NCI-H524 (cell line): ENCODE measurements at regions not wholly inside any gene's neighbourhood (a gene's known extent, or its start where the extent isn't known, plus 50 kb on each side); places are given as distances from the start of the nearest gene placed in this dataset.
A peak's percentile ranks its signal among the peaks of the same experiment; 100 is the strongest.
"Not testable (repeated sequence)": the region's sequence is repeated elsewhere in the genome, so short reads cannot be mapped to it uniquely, and the experiment has no call there.

Experiments used
- DNase-seq, 2 experiments: peaks; one replicate each; lab custom pipeline; 2025; lab: John Stamatoyannopoulos, UW

DNA sequence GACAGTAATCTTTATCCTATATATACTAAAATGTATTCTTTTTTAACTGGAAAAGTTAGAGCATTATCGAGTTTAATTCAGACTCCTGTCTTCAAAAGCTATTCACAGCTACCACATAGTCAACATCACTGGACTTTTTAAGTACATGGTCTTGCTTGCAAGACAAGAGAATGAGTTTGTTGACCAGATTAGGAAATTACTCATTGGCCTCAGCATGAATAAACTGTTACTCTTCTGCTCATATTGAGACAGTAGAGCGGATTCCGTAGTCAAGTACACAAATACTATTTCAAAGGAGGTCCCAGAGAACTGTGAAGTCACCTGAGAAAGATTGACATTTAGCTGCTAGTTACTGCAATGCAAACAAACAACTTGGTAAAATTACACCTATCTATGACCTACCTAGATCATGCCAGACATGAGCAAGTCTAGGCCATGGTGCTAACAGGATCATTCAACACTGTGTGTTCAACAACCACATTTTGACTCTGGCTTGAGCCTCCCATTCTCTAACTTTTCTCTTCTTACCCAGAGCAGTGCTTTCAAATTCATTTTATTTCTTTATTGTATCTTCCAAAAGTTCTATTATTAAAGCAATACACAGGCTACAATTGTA, 280.9 kb downstream of the NEBL start:
- DNase-seq = no peak

DNA sequence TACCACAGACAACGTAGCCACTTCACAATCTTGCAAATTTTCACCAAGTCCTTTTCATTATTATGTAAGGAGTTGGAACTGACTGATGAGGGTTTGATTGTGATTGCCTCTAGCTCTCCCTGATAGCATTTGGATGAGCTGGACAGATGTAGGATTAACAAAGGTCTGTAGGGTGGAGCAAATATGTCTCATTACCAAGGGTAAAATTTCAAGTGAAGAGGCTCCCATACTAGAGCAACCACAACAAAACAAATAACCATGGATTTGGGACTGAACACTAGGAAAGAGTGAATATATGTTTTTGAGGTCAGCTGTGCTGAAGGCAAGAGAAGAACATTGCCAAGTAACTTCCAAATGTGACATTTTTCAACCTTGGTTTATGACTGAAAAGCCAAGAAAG, 281.7 kb downstream of the NEBL start:
- no peak for DNase-seq

- no peak for DNase-seq
Measured at GRCh38 chr10:20614911-20615310, 282.2 kb downstream of the NEBL start.

GRCh38 chr10:20608503-20608902, 288.6 kb downstream of the NEBL start:
- no peak for DNase-seq

GRCh38 chr10:20606985-20607384, 290.1 kb downstream of the NEBL start:
- no peak for DNase-seq

- no peak for DNase-seq
Measured at GRCh38 chr10:20601941-20602461, 295.1 kb downstream of the NEBL start.

DNA sequence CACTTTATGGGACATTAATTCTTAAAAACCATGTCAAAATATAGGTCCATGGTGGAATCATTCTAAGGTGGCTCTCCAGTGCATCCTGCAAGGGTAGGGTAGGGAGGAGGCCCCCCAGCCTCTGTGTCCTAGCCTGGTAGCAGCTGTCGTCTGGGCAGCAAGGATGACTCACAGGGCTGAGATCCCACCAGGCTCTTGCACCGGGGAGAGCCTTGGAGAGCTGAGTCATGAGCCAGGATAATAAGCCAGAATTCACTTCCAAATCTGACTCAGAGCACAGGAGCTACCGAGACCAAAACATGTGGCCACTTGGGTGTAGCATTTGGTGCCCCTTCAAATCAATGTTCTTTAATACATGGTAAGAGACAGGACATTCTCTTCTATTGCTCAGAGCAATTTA, 298.5 kb downstream of the NEBL start:
- peak in 1 of 2 experiments; percentile 7 for DNase-seq

DNA sequence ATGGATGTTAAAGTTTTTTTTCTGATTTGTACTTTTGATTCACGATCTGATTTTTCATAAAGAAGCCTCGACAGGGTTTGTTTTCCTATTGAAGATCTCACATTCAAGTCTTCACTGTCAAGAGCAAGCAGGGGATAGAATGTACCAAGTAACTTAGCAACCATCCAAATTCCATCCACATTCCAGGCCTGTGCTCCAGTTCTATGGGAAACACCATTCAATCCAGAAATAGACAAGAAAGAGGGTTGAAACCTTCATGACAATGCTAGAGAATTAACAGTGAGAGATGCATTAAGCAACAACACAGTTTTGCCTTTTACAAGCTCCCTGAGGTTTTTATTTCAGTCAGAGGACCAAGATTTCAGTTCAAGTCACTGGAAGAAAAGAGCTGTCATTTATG, 300.2 kb downstream of the NEBL start:
- no peak for DNase-seq

DNA sequence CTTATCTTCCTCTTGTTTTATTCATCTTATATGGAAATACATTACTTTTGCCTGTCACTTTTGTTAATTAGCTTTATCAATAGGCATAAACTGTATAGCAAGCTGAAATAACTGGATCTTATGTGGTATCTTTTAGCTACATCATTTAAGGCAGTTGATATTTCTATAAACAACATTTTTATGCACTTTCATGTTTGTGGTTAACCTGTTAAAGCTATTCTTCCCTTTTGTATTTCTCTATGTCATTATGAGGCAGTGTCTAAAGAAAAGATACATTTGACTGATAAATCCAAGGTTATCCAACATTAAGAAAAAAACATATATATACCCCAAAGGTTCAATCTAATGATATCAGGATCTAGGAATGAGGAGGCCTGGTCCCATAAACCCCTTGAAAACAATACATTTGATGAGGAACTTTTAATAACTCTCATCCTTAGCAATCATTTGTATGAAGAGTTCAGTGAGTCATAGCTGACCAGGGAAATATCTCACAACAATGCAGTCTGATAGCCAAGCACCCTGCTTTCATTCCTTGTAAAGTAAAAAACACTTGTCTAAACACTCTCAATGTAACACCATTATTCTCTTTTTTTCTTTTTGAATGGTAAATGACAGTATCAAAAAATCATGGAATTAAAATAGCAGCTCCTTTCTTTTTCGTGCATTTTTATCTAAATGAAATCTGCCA, 300.9 kb downstream of the NEBL start:
- DNase-seq = no peak

- DNase-seq = no peak
Measured at GRCh38 chr10:20593649-20594048, 303.5 kb downstream of the NEBL start.

DNA sequence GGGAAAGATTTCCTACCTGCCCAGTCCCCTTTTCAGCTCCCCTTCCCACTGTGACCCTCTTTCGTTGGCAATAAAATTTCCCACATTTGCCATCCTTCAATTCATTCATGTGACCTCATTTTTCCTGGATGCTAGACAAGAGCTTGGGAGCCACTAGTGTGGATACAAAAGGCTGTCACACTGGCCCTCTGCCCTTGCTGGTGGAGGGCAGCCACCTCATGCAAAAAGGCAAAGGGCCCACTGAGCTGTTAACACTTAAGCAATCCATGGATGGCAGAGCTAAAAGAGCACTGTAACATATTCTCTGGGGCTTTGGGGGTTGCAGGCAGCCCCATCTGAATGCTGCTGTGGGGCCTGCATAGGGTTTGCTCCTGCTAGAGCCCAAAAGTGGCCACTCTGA, 315.1 kb downstream of the NEBL start:
- no peak for DNase-seq

GRCh38 chr10:20573924-20574323, 323.2 kb downstream of the NEBL start:
- DNase-seq = no peak

GRCh38 chr10:20555990-20556389, 341.1 kb downstream of the NEBL start:
- DNase-seq = not testable (repeated sequence)

GRCh38 chr10:20552382-20552781, 344.7 kb downstream of the NEBL start:
- DNase-seq = no peak

DNA sequence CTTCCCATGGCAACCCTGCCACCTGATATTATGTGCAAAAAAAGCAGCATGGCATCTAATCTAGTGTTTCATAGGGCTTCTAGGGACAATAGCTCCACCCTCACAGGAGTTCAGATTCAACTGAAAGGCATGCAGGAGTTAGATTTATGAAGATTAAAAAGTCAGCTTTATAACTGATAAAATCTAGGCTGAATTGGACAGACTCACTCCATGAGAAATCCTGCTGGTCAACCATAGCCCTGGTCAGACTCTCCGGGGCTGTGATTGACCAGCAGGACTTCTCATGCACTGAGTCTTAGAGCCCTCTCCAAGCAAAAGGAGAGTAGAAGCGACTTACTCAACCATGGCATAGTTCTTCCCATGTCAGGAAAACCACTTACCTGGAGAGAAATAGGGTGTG, 345.4 kb downstream of the NEBL start:
- DNase-seq = no peak

- DNase-seq = no peak
Measured at GRCh38 chr10:20535897-20536881, 360.9 kb downstream of the NEBL start.

GRCh38 chr10:20531241-20531883, 365.7 kb downstream of the NEBL start:
- DNase-seq = not testable (repeated sequence)

GRCh38 chr10:20521186-20521585, 375.9 kb downstream of the NEBL start:
- no peak for DNase-seq

DNA sequence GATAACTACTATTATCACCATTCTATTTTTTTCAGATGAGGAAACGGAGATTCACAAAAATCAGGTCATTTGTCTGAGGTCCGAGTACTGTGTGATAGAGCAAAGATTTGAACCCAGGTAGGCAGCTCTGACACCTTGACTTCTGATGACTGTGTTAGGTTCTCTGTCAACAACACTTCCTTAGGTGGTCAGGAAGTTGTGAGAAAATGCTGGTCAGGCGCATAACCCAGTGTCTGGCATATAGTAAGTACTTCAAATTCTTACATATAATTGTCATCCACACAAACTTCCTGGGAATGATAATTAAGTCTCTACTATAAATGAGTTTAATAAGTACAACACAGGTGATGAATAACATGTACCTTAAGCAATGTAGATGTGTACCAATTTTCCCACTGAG, 381.5 kb downstream of the NEBL start:
- DNase-seq = no peak

- DNase-seq = no peak
Measured at GRCh38 chr10:20512631-20513030, 384.5 kb downstream of the NEBL start.

DNA sequence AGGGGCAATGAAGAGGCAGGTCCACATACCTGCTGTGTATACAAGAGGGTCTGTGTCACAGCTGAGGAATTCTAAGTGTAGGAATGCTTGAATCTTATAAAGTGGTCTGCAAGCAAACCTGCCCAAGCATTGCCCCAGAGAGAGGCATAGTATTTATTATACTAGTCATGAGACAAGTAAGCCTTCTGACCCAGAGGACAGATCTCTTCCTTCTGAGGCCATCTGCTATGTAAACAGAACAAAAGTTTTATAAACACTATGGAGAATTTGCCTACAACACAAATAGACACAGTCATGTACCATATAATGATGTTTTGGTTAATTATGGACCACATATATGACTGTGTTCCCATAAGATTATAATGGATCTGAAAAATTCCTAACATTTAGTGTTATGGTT, 388.2 kb downstream of the NEBL start:
- DNase-seq = no peak
